Activated gamma-delta T cell treated with Interleukin-2 at 50 U/mL for 16 hours (primary cell): ENCODE measurements at regions not wholly inside any gene's neighbourhood (a gene's known extent, or its start where the extent isn't known, plus 50 kb on each side); places are given as distances from the start of the nearest gene placed in this dataset.

ENCODE experiments used
- DNase-seq: peaks from one replicate; pipeline ENCODE4 v3.0.0-alpha.2; 2020

GRCh38 chr20:17023806-17024205, 203.0 kb upstream of the PCSK2 start:
- no peak for DNase-seq

DNA sequence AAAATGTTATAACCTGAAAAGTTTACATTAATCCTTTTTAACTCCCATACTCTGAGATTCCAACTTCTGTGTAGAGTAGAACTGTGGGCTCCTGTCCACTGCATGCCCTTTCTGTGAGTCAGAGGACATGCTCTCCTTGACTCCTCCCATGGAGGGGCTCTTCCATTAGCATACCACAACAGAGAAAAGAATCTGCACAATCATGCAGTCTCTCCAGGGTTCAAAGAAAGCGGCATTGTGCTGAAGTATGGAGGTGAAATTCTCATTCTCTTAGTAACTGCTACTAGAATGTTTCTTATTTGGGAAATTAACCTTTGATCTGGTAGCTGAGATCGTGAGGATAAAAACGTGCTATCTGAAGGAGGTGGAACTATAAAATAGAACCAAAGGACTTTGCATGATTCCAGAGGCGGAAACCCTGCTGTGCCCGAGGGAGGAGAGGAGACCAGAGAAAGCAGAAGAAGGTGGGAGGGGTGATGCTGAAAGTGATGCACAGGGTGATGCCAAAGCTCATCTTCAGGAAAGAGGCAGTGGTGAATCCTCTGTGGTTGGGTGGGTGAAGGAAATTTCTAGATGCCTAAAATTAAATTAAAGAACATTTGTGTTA, 202.2 kb upstream of the PCSK2 start:
- no peak for DNase-seq

- no peak for DNase-seq
Measured at GRCh38 chr20:17026346-17026745, 200.5 kb upstream of the PCSK2 start.

- DNase-seq = no peak
Measured at GRCh38 chr20:17029698-17030097, 197.1 kb upstream of the PCSK2 start.

GRCh38 chr20:17036541-17036940, 190.3 kb upstream of the PCSK2 start:
- DNase-seq = no peak

DNA sequence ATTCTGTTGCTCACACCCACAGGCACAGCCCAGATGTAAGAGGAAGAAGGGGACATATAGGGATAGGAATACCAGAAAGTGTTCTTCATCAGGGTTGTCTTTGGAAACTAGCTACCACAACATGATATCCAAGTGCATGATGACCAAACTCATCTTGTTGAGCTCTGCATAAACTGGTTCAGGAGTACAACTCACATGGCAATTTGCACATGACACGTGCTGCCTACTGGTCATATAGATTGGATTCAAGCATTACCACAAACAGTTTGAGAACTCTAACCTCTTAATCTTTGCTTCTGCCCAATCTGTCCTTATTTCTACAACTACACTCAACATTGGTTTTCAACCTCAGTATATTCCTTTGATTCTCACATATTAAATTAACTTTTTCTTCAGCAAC, 184.7 kb upstream of the PCSK2 start:
- DNase-seq = no peak

DNA sequence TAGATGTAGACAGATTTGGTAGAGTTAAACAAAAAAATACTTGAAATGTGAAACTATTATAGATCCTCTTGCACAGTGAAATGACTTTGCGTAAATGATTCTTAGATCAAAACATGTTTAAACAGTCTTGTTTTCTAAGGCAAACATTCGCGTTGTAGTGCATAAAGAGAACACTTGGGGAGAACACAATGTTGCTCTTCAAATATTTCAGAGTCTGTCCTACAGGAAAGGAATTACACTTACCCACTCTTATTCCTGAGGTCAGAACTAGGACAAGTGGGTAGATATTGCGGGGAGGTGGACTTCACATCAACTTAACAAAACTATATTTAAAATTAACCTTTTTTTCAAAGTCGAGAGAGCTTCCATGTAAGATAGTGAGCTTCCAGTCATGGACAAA, 183.5 kb upstream of the PCSK2 start:
- no peak for DNase-seq

DNA sequence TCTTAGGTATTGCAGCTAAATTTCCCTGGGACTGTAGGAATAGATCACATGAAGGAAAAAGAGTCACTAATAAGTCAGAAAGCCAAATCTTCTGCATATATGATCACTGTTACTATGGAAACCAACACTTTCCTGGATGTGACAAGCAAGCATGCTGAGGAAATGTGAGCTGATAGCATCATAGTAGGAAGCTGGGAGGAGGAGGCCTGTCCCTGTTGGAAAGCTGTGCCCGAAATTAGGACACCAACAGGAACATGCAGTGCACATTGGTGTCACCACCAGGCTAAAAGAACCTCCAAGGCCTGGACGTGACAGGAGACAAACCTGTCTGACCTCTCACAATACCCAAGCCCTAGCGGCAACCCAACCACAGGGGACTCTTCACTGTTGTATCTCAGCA, 181.9 kb upstream of the PCSK2 start:
- DNase-seq = no peak

DNA sequence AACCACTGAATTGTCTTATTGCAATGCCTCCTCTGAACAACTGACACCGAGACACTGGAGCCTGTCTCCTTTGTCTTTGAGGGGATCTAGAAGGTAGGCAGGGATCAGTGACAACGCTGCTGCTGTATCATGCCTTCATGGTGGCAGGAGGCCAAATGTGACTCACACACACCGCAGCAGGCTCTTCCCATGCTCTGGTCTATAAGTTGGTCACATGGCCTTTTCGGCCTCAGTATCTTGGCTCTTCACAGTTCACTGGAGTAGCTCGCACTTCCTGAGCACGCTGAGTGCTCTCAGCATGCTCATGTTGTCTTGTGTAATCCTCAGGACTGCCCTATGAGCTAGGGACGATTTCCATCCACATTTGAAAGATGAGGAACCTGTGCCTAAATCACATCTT, 167.4 kb upstream of the PCSK2 start:
- DNase-seq = no peak

DNA sequence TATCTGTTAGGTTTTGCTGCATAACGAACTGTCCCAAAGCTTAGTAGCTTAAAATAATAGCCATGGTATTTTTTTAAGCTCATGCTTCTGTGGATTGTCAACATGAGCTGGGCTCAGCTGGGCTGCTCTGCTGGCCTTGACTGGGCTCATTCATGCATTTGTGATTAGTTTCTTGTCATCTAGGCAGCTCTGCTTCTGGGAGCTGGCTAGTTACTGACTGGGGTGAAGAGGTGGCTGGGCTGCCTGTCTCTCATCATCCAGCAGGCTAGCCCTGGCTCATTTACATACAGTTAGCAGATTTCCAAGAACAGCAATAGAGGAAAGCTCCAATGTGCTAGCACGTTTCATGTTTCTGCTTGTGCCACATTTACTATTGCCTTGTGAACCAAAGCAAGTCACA, 165.1 kb upstream of the PCSK2 start:
- no peak for DNase-seq

- no peak for DNase-seq
Measured at GRCh38 chr20:17062712-17063111, 164.1 kb upstream of the PCSK2 start.

- DNase-seq = no peak
Measured at GRCh38 chr20:17066902-17067301, 159.9 kb upstream of the PCSK2 start.

- DNase-seq = no peak
Measured at GRCh38 chr20:17068084-17068711, 158.6 kb upstream of the PCSK2 start.

DNA sequence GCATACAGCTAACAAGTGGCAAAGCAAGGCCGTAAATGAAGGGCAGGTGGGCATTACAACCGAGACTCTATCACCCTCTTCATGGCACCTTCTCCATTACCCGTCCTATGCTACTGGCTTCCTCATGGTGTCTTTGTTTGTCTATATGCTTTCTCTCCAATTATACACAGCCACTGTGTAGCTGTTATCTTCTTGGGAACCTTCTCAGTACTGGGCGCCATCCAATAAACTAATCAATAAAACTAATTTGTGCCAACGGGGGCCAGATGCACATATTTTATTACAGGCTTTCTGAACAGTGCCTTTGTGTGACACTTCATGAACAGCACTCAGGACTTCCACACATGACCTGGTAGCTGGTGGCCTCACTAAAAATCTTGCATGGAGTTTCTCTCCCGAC, 149.8 kb upstream of the PCSK2 start:
- no peak for DNase-seq

GRCh38 chr20:17083738-17084137, 143.1 kb upstream of the PCSK2 start:
- no peak for DNase-seq

DNA sequence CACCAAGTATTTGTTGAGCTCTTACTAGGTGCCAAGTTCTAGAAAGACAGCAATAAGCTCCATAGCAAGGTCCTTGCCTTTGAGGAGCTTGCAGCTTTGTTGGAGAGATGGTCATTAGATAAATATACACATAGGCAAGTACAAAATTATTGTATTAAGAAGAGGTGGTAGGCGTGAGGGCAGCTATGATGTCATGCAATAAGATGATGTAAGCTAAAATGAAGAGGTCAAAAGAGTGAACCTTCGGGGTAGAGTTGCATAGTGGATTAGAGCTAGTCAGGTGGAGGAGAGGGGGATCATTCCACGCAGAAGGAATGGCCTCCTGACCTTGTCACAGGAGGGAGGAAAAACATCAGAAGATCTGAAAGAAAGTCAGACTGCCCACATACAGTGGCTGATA, 141.9 kb upstream of the PCSK2 start:
- no peak for DNase-seq

DNA sequence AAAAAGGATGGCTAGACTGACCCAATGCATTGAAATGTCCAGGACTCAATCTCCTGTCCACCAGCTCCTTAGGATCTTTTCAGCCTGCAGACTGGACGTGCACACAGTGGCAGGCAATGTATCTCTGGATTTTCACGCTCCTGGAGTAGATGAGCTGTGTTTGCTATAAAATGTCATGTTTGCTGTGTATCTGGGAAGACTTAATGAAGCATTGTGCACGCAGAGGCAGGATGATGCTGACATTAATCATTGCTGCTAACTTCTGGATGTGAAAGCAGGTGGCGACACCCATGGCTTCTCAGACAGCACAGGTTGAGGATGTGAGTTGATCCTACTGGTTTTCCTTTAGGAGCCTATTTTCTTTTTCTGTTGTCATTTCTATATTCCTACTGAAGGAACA, 133.1 kb upstream of the PCSK2 start:
- DNase-seq = no peak

DNA sequence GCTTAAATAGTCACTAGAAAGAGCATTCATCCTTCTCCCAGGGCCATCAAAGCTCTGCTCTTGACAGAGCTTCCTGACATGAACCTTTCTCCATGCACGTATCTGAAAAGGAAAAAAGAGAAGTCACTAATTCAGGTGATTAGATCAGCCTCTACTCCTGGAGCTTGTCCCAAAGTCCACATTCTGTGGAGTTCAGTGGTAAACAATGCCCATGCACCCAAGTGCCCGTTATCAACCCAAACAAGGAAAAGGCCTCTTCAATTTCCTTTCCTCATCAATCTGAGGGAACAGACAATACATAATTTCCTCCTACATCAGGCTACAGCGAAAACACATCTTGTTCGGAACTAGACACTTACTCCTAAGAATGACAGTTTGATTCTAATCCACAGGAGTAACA, 129.2 kb upstream of the PCSK2 start:
- no peak for DNase-seq

- no peak for DNase-seq
Measured at GRCh38 chr20:17100506-17100905, 126.3 kb upstream of the PCSK2 start.

DNA sequence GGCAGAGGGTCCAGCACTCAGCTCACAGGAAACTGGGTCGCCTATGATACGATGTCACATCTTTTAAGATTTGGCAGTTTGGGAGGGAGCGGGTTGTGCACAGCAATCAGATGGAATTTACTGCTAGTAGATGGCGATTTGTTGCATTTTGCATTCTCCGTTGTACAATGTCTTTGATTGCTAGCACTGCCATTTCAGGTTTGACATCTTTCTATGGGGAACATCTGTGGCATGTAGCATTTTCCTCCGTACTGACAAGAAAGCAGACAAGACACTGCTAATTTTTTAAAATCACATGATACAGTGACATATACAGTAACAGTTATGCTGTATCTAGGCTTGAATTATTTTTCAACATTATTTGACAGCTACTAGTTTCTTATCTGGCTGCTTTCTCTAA, 119.7 kb upstream of the PCSK2 start:
- no peak for DNase-seq

GRCh38 chr20:17108896-17109295, 117.9 kb upstream of the PCSK2 start:
- no peak for DNase-seq

GRCh38 chr20:17109307-17109706, 117.5 kb upstream of the PCSK2 start:
- no peak for DNase-seq

DNA sequence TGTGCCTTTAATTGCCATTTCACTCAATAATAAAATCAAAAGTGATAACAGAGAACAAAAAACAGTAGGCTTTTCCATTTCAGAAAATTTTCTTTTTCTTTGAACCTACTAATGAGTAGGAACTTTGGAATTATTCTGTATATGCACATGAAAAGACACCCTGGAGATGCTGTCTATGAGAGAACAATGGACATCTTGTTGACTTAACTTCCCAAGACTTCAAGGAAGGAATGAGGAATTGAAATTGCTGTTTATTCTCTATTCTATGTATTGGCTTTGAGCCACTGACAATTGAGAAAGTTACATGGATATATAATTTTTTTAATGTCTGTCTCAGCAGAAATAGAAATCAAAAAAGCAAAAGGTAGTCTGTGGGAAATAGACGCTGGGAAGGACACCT, 98.6 kb upstream of the PCSK2 start:
- no peak for DNase-seq

DNA sequence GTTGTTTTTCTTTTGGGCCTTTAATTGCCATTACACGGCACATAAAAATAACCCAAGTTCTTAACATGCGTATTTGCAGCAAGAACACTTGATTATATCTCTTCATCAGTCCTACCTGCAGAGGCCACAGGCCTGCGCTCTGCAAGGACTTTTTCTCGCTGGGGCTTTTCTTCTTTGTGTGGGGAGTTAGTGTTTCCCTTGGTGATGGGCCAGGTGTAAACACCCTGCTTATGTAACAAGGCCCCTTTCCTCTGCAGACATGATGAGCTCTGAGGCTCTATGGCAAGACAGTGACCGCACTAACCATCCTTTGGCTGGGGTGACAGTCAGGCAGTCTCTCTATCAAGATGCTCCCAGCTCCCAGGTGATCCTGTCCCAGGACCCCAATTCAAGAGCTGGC, 97.8 kb upstream of the PCSK2 start:
- no peak for DNase-seq

DNA sequence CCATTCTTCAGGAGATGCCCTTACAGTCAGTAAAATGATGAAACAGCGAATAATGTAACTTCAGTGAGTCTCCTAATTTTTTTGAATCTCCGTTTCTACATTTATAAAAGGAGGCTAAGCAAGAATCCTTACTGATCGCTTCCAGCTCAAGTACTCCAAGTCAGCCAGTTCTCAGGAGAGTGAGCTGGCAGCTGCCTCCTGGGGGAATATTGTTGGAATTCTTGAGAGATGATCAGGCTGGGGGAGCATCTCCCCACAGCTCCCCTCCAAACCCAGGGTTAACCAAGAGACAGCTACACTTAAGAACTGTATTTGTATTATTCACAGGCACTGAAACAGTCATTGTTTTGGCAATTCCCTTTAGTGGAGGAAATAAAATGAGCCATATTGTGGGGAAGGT, 89.1 kb upstream of the PCSK2 start:
- DNase-seq = no peak
